NAMALWA (cell line): ENCODE measurements at regions not wholly inside any gene's neighbourhood (a gene's known extent, or its start where the extent isn't known, plus 50 kb on each side); places are given as distances from the start of the nearest gene placed in this dataset.

Source experiments
- DNase-seq: peaks from one replicate; pipeline ENCODE4 v3.0.0-alpha.2; 2015; ENCODE audit warnings: low spot score

DNA sequence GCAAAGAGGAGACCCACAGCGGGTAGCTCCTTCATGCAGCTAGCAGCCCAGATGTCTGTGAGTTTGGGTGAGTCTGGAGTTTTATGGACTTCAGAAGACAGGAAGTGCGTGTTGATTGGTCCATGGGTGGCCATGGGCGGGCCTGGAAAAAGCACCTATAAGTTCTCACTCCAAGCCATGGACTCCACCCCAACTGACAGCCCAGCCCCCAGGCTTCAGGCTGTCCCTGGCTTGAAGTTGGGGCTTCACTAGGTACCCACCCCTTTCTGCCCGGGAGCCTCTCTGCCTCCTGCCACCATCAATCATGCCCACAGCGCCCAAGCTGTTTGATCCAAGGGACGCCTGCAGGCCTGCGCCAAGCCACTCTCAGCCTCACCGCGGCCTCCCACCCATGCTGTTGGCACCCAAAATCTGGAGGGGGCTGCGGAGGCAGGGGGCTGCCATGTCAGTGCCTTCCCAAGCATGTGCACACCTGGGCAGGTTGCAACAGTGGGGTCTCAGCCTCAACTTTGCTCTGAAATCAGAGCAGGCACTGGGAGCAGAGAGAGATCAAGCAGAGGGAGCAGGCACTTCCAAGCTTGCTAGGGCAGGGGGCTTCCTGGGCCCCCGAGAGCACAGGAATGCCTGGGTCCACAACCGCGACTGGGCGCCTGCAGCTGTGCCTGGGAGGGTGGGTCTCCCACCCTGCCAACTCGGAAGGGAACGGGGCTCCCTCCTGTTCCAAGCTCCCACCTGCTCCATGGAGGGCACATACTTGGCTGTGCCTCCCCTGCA lies 1503.7 kb downstream of the CDH11 start:
- DNase-seq = no peak

DNA sequence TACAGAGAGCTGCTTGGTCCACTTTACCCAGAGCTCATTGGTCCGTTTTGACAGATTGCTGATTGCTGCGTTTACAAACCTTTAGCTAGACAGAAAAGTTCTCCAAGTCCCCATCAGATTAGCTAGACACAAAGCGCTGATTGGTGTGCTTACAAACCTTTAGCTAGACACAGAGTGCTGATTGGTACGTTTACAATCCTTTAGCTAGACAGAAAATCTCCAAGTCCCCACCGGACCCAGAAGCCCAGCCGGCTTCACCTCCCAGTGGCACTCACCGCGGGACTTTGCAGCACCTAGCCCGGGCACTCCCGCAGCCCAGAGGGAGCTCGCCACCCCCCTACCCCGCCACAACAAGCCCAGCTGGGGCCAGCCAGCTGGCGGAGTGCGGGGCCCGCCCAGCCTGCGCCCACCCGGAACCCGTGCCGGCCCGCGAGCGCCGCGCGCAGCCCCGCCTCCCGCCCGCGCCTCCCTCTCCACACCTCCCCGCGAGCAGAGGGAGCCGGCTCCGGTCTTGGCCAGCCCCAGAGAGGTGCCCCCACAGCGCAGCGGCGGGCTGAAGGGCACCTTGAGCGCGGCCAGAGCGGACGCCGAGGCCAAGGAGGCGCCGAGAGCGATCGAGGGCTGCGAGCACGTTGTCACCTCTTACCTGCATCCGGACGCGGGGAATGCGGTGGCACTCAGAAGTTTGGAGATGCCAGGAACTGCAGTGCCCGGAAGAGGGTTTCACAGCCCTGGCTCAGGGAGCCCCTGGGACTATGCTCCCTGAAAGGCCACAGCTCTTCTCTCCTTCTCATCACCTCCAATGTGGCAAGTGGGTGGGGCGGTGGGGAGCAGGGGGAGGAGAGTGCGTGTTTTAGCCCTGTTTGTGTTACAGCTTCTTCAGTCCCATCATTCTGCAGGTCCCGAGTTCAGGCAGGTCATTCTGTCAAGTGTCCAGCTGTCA lies 1504.5 kb downstream of the CDH11 start:
- DNase-seq = no peak

DNA sequence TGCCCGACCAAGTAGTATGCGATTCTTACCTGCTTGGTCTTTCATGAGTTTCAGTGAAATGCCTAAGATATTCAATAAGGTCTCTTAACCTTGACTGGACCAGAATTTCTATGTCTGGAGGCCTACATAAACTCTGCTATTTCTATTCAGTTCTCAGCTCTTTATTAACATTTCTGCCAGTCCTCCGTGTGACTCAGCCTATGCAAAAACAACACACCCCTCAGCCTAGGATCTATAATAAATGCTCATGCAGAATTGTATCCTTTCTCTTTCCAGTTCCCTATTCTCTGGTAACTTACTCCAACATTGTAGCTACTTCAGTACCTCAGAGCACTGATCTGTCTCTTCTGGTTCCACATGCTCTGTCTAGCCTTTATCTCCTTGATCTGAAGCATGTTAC lies 1507.4 kb downstream of the CDH11 start:
- no peak for DNase-seq

DNA sequence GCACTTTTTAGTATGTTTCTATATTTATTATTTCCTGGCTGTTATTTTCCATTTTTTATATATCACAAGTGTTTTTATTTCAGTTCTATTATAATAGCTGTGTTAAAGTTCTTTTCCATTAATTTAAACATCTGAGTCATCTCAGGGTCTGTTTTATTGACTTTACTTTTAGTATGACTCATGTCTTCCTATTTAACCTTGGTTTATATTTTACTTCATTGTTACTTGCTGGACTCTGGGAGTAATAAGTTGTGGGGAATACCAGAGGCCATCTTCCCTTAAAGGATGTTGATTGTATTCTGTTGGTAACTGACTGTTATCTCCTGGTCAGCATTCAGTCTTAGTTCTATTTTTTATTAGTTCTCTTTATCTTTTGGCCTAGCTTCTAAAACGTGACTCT lies 1508.2 kb downstream of the CDH11 start:
- DNase-seq = no peak

DNA sequence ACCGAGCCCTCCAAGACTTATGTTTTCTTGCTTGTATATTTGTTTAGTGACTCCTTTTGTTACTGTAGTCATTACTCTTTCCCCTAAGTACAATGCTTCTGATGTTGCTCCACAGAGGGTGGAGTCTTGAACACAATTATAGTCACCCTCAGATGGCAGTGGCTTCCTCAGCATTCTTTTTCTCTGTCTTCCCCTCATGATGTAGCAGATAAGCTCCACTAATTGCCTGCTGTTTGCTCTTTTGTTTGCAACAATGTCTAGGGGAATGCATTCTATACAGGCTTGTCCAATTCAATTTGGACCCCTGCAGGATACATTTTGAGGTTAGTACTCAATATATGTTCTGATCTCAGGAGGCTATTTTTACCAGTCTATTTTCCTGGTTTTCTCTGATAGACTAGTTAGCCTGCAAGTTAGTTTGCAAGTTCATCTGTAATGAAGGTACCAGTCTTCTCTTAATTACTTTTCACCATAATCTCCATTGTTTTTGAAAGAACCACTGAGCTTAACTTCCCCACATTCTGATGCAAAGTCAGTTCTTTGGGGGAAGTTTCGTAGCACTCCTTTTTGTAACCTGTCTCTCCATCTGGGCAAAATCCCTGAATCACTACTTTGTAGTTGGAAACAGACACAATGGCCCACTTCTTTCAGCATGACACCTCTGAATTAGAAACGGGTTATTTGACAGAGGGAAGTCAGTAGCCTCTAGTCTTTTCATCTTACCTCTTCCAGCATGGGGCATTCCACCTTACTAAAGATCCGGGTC lies 1509.2 kb downstream of the CDH11 start:
- no peak for DNase-seq

DNA sequence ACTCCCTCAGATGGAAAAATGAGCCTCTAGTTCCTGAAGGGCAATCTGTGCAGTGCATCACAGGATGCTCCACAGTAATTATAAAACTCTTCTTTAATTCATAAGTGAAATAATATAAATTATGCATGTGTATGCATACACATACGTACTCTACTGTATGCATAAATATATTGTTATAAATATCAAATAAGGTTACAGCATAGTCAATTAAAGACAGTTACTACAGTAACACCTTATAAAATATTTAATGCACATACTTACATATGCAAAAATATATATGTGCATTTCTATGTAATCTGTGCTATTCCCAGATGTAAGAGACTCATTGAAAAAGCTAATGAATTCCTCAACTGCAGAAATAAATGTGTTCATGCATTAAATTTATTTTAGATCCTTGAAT lies 1515.1 kb downstream of the CDH11 start:
- DNase-seq = no peak

DNA sequence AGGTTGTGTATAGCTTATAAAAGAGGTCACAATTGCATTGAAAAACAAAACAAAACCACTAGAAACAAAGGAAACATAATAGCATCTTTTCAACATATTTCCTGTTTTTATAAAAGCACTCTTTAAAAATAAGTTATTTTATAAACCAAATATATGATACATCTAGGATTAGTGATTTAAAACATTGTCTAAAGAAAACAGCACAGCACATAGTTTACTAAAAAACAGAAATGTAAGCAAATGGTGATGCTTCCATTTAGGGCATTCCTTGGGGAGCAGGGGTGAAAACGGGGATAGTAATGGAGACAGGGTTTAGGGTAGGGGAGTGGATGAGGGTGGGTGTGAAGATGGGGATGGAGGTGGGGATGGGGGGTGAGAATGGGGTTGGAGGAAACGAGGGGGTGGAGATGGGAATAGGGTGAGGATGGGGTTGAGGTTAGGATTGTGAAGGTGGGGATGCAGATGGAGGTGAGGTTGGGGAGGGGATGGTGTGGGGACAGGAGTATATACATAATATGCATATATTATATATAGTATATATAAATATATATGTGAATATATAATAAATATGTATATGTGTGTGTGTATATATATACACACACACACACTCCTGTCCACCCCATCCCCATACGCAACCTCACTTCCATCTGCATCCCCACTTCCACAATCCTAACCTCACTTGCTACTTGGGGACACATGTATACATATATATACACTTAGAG lies 1519.5 kb downstream of the CDH11 start:
- no peak for DNase-seq

DNA sequence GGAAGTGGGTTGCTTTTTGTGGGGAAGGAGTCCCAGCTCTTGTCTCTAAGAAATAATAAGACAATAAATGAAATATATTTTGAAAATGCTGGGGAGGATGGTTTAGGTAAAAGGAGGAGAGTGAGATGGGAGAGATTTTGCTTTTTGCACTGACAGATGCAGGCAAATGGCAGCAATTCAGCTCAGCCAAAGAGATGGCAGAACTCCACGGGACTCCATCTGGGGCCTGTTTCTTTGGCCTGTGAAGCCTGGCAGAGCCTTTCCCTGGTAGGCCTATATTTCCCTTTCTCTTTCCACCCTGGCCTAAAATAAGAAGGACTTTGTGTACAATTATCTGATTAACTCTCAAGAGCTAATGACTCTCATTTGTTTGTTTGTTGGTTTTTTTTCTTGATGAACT lies 1525.1 kb downstream of the CDH11 start:
- no peak for DNase-seq

DNA sequence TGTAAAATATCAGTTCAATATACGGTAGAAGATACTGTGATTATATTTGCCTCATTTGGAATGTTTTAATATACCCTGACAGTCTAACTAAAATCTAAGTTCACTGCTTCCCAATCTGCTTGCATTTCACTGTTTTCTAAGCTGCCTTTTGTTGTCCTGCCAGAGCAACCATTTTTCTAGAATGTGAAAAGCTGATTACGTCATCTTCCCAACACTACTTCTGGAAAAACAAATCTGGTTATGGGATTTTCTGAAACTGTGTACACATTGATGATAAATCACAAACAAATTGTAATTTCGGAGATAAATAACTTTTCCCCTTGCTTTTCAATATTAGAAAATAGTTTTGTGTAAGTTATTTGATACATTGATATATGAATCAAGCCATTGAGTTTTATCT lies 1529.0 kb downstream of the CDH11 start:
- no peak for DNase-seq

DNA sequence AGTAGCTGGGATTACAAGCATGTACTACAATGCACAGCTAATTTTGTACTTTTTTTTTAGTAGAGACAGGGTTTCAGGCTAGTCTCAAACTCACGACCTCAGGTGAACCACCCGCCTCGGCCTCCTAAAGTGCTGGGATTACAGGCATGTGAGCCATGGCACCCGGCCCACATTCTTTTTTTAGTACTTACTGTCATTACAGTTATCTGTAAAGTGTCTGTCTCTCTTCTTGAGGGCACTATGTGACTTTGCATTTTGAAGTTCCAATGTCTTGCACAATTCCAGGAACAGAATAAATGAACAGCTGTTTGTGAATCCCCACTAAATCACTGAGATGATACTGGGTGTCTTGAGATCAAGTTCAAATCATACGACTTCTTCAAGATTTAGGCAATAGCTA lies 1540.3 kb downstream of the CDH11 start:
- DNase-seq = no peak

DNA sequence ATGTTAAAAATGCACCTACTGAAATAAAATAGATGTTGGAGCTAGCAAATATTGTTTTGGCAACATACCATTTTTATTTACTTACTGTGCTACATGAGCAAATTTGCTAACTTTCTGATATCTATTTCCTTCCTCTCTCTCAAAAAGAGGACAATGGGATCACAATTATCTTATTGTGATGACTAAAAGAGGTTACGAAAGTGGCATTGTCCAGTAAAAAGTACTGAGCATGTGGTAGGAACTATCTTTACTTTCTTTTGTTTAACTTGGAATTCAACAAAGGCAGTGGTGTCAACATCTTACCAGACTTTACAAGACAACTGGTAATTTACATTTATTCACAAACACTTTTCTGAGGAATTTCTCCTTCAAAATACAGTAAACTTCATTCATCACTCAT lies 1542.6 kb upstream of the CDH8 start:
- DNase-seq = no peak

DNA sequence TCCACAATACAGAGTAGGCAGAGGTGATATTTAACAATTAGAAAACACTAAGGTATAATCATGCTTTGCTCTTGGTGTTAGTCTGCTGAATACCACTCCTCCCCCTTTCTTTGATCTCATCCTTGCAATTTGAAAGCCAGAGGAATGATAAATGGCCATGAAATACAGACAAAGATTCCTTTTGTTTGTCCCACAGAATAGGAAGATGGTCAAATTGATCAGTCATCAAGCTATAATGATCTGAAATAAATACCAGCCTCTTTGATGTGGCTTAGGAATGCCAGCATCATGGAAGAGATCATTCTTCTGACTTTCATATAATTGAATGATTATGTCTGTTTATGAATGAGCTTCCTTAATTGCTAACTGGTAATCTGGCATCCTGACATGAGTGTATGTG lies 1541.7 kb upstream of the CDH8 start:
- no peak for DNase-seq

DNA sequence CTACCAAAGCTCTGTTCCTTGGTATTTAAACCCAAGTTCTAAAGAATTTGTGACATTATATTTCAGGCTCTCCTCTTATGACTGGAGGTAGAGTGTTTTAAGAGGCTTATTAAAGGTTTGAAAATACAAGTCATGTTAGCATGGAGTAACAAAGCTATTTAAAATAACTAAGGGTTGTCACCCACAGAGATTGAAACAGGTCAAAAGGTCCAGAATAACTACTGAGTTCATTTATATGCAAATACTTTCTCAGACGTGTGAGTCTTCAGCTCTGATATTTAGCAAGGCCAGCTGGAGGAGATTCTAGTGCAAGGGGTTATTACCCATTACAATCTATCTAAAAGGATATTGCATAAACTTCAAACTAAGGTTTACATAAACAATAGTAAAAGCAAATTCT lies 1538.8 kb upstream of the CDH8 start:
- no peak for DNase-seq

DNA sequence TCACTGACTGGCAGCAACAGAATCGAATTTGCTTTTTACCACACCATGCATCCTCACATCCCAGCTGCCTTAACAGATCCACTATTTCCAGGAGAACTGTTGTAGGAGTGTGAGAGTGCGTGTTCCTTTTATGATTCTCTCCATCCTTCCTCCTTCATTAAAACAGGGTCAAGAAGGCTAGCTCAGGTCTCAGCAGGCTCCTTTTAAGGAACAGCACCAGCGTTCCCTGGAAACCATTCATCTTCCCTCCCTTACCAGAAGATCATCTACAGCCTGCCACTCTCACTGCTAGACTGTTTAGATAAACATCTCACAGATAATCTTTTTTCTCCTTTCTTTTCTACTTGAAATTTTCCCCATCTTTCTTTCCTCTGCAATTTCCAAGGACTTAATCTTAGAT lies 1531.9 kb upstream of the CDH8 start:
- no peak for DNase-seq

DNA sequence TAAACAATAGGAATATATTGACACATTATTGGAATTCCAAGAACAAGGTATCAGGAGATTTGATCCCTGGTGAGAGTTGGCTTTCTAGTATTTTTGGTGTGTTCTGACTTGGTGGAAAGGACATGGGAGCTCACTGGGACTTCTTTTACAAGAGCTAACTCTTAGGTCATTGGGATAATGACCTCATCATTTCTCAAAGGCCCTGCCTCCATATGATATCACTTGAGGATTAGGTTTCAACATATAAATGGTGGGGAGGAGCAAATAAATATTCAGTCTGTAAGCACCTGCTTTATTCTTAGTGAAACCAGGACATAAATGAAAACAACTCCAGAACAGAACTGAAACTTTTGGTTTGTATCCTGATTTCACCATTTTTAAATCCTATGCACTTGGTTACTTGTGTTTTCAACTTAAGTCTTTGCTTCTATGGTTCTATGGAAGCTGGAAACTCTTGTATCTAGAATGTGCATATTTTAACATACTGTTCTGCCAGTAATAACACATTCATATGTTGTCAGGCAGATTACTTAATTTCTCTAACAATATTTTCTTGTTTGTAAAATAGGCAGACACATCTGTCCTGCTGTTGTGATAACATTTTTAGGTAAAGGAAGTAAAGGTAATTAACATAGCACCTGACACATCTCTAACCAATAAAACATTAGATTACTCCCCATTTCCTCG lies 1527.7 kb upstream of the CDH8 start:
- DNase-seq = no peak

DNA sequence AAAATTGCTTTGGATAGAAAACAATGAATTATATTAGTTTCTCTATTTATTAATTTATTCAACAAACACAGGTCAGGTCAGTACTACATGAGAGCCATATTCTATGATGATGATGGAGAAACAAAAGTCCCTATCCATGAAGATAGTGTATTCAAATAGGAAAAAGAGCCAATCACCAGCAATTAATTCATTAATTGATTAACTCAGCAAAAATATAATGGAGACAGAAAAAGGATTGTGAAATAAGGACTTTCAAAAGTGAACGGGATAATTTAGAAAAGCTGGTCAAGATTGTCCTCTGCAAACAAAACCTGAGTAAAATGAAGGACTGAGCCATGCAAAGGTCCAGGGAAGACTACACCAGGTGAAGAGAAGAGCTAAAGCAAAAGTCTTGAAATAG lies 1517.7 kb upstream of the CDH8 start:
- no peak for DNase-seq

DNA sequence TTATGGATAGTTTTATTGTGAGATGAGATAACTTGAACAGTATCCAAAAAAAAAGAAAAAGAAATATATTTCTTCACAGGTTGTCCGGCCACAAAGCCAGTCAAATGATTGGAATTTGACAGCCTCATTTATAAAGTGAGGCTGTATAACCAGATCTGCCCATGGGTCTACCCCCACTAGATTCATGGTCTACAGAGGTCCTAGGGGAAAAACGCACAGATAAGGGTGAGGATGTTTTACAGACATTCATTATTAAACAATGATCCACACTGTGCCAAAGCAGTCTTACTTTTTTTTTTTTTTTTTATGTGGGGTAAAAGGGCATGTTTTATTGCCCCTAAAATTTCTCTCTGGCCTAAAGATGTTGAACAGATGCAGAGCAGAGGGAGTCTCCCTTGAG lies 1503.0 kb upstream of the CDH8 start:
- DNase-seq = no peak

DNA sequence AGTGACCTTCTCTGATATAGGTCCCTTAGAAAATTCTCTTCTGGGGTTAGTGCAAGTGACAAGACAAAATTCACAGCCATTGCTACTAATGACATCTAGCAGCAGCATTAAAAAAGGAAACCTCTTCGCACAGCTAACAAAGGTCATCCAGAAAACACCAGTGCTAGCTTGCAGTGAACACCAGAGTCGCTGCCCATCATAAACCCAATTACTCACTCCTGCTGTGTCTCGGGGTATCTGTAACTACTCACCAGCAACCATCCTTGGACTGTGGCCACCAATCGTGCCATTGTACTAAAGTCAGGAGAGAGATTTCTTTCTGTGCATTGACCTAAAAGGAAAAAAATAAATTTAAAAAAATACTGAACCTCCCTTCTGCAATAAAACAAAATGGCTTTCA lies 1494.7 kb upstream of the CDH8 start:
- no peak for DNase-seq

DNA sequence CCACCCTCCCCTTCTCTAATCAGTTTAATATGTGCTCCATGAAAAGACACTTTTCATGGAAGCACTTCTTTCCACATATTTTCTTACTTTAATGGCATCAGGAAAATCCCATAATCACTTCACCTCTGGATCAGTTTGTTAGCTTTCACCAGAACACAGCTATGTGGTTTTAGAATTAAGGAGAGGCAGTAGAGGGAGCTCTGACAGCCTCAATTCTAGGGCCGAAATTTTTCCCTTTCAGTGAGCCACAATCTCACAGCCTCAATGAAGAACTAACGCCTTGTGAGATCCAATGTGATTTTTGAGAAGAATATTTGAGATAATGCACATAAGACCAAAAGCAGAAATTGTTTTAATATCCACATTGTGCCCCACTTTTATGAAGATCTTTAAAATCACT lies 1494.0 kb upstream of the CDH8 start:
- peak; percentile 12 for DNase-seq

DNA sequence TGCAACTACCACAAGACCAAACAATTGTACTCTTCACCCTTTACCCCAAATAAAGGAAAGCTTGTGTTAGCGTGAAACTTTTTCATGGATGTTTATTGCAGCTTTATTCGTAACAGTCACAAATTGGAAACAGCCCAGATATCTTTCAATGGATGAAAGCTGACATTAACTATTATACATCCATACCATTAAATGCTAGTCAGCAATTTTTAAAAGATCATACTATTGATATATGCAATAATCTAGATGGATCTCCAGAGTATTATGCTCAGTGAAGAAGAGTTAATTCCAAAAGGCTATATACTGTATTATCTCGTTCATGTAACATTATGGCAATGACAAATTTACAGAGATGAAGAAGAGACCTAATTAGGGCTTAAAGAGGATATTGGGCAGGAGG lies 1491.2 kb upstream of the CDH8 start:
- DNase-seq = no peak

DNA sequence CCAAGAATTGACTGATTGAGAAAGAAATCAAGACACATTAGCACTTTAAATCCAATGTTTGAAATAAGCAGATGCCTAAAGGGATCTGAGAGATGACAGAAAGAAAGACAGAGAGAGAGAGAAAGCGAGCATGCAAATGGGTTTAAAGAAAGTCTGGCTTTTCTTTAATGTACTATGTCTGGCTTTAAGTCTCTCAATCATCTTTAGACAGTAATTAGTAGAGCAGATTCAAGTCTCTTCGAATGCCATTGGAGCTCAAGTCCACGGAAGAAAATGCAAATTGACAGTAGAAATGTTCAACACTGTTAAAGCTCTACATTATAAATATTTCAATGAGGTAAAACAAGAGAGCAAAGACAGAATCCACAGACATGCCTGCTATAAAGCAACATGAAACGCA lies 1480.2 kb upstream of the CDH8 start:
- DNase-seq = no peak
